ENCODE measurements at regions not wholly inside any gene's neighbourhood (a gene's known extent, or its start where the extent isn't known, plus 50 kb on each side); places are given as distances from the start of the nearest gene placed in this dataset.

GRCh38 chr9:100865111-100865510 lies 163.4 kb upstream of the PLPPR1 start:
- no peaks in the 10 kb centered on the region for H3K4me1 ChIP-seq (replicated peaks in 1 of 2; ENCODE audit: control insufficient read depth in 2 of 2, insufficient read depth in 2 of 2, low read length in 2 of 2)
- FAIRE-seq: no peak
- no peaks in the 10 kb centered on the region for H3K79me2 ChIP-seq (ENCODE audit: control insufficient read depth, insufficient read depth, low read length)
- DNase-seq (ENCODE audit: extremely low read depth in 1 of 4, low spot score in 3 of 4): no peak
- no peak overlapping the region for H3K4me3 ChIP-seq
- H3K9ac ChIP-seq (ENCODE audit: insufficient read depth in 1 of 2, low read depth in 2 of 2, low read length in 2 of 2): no peak overlapping the region
- no peaks in the 10 kb centered on the region for H3K27me3 ChIP-seq (ENCODE audit: control insufficient read depth in 2 of 2, insufficient read depth in 2 of 2, low read length in 2 of 2)
- intact Hi-C loops (cut with micrococcal nuclease) (no loop called here), in situ Hi-C loops (cut with MboI) (no loop called here)
- POLR2A ChIA-PET: no interaction called here
- H2AFZ ChIP-seq (ENCODE audit: low read depth, low read length): no peak overlapping the region
- TF ChIP-seq NR3C1 (CRISPR knock-in tag; IDR thresholded peaks at IDR 0.05) (no peak), CBX8 (IDR thresholded peaks at IDR 0.05; ENCODE audit: borderline replicate concordance, extremely low read depth, low read depth, low read length, poor library complexity, severe bottlenecking) (no peak)
- no peak for ATAC-seq
- no peak overlapping the region for H3K4me2 ChIP-seq (ENCODE audit: insufficient read depth, low read length)
- no peaks in the 10 kb centered on the region for H3K9me3 ChIP-seq (replicated peaks; ENCODE audit: control insufficient read depth, insufficient read depth, low read depth, low read length)
- no TSS peak for BruUV-seq (replicated peaks)
- no peaks in the 10 kb centered on the region for H4K20me1 ChIP-seq (replicated peaks; ENCODE audit: control insufficient read depth, insufficient read depth, low read length)
- WGBS (ENCODE audit: insufficient coverage, low coverage, missing lambda C conversion rate): 0% methylated on average over 3 of the region's 3 CpGs
- H3K9me1 ChIP-seq (ENCODE audit: control insufficient read depth, insufficient read depth, low read length): no peaks in the 10 kb centered on the region
- H3K27ac ChIP-seq (ENCODE audit: extremely low read depth, low read depth, low read length): no peak overlapping the region
- CTCF ChIA-PET (ENCODE audit: low intra/inter-chr PET ratio): no interaction called here
- H3K36me3 ChIP-seq (ENCODE audit: control insufficient read depth, insufficient read depth, low read length): no peaks in the 10 kb centered on the region

- H3K9me3 ChIP-seq (replicated peaks; ENCODE audit: control insufficient read depth, insufficient read depth, low read depth, low read length): no peaks in the 10 kb centered on the region
- no peaks in the 10 kb centered on the region for H3K27me3 ChIP-seq (ENCODE audit: control insufficient read depth in 2 of 2, insufficient read depth in 2 of 2, low read length in 2 of 2)
- CTCF ChIA-PET (ENCODE audit: low intra/inter-chr PET ratio): no interaction called here
- H2AFZ ChIP-seq (ENCODE audit: low read depth, low read length): no peak overlapping the region
- in situ Hi-C loops (cut with MboI) (no loop called here), intact Hi-C loops (cut with micrococcal nuclease) (no loop called here)
- no peak overlapping the region for H3K9ac ChIP-seq (ENCODE audit: insufficient read depth in 1 of 2, low read depth in 2 of 2, low read length in 2 of 2)
- H3K4me1 ChIP-seq (replicated peaks in 1 of 2; ENCODE audit: control insufficient read depth in 2 of 2, insufficient read depth in 2 of 2, low read length in 2 of 2): no peaks in the 10 kb centered on the region
- no peaks in the 10 kb centered on the region for H3K36me3 ChIP-seq (ENCODE audit: control insufficient read depth, insufficient read depth, low read length)
- no peak overlapping the region for H3K27ac ChIP-seq (ENCODE audit: extremely low read depth, low read depth, low read length)
- POLR2A ChIA-PET: no interaction called here
- no peak for FAIRE-seq
- WGBS (ENCODE audit: insufficient coverage, low coverage, missing lambda C conversion rate): 7% methylated on average over 4 of the region's 4 CpGs
- H3K79me2 ChIP-seq (ENCODE audit: control insufficient read depth, insufficient read depth, low read length): no peaks in the 10 kb centered on the region
- no peak overlapping the region for H3K4me3 ChIP-seq
- no peaks in the 10 kb centered on the region for H4K20me1 ChIP-seq (replicated peaks; ENCODE audit: control insufficient read depth, insufficient read depth, low read length)
- DNase-seq (ENCODE audit: extremely low read depth in 1 of 4, low spot score in 3 of 4): no peak
- H3K9me1 ChIP-seq (ENCODE audit: control insufficient read depth, insufficient read depth, low read length): no peaks in the 10 kb centered on the region
- no TSS peak for BruUV-seq (replicated peaks)
- ATAC-seq: no peak
- no peak overlapping the region for H3K4me2 ChIP-seq (ENCODE audit: insufficient read depth, low read length)
- no peak for TF ChIP-seq ZBTB7A (IDR thresholded peaks at IDR 0.05; ENCODE audit: borderline replicate concordance, control insufficient read depth, low read depth, low read length)
- TF ChIP-seq NBN (IDR thresholded peaks at IDR 0.05; ENCODE audit: low read depth): no peak
- no peak for TF ChIP-seq RFX7 (CRISPR knock-in tag; IDR thresholded peaks at IDR 0.05)
- TF ChIP-seq ATF7 (IDR thresholded peaks at IDR 0.05): no peak
- TF ChIP-seq CUX1 (CRISPR knock-in tag; IDR thresholded peaks at IDR 0.05): no peak
Observed at GRCh38 chr9:100865648-100866047, 162.9 kb upstream of the PLPPR1 start.
